H1 (cell line): ENCODE measurements at regions not wholly inside any gene's neighbourhood (a gene's known extent, or its start where the extent isn't known, plus 50 kb on each side); places are given as distances from the start of the nearest gene placed in this dataset.

Experiments
- JUN ChIP-seq: IDR thresholded peaks from 2 replicates; pipeline ENCODE4 v1.6.1; 2011; ENCODE audit warnings: low read depth, mild to moderate bottlenecking, improper control_type of control experiment, low read length
- TAF7 ChIP-seq: optimal IDR thresholded peaks from 2 replicates; pipeline ENCODE3; 2011; ENCODE audit warnings: low read depth, mild to moderate bottlenecking, inconsistent platforms, low read length, moderate library complexity, borderline replicate concordance
- TF ChIP-seq, protein P1 (sequence below): IDR thresholded peaks from 2 replicates; pipeline ENCODE4 v1.6.1; 2012; ENCODE audit warnings: inconsistent platforms

DNA sequence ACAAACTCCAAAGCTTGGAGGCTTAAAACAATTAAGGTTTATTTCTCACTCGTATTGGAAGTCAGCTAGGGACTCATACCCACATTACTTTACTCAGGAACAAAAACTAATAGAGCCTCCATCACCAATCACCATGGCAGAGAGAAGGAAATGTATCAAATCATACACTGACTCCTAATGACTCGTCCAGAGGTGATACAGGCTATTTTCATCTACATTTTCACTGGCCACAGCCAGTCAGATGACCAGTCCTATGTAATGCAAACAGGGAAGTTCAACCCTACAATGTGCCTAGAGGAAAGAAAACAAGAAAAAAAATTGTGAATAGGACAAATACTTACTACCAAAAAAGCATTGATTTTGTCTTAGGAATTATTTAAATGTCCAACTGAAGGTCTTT is 110.3 kb downstream of the SEC16B start (continued):
- TF ChIP-seq TAF7 (no peak), JUN (no peak)
- TF ChIP-seq, protein P1, sequence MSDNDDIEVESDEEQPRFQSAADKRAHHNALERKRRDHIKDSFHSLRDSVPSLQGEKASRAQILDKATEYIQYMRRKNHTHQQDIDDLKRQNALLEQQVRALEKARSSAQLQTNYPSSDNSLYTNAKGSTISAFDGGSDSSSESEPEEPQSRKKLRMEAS: no peak
- TF ChIP-seq, all 59 proteins: peak for 0
